ENCODE measurements at regions not wholly inside any gene's neighbourhood (a gene's known extent, or its start where the extent isn't known, plus 50 kb on each side); places are given as distances from the start of the nearest gene placed in this dataset.

DNA sequence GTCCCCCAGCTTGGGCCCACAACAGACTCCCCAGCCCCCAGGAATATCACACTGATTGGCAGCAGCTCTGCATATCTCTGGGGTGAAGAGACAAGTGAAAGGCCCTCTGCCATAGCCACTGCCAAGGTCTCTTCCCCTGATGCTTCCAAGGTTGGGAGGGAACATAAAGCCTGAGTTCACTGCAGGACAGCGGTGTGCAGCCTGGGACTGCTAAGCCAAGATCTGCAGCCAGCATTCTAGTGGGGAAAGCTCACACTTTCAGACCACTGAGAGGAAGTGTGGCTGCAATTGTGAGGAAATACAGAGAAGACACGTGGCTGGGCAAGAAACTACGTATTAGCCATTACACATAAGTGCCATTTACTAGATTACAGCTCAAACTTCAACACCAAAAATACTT, 100.7 kb downstream of the MAIP1 start:
- no peaks in the 10 kb centered on the region for H3K36me3 ChIP-seq (ENCODE audit: insufficient read depth, low read length, poor library complexity, severe bottlenecking)
- CTCF ChIA-PET, result no interaction called here
- DNase-seq (ENCODE audit: low spot score), result no peak
- intact Hi-C loops (cut with micrococcal nuclease; ENCODE audit: unreplicated experiment), result no loop called here
- H3K9me3 ChIP-seq (ENCODE audit: low read depth, low read length, poor library complexity, severe bottlenecking), result no peaks in the 10 kb centered on the region
- TF ChIP-seq, protein P1, sequence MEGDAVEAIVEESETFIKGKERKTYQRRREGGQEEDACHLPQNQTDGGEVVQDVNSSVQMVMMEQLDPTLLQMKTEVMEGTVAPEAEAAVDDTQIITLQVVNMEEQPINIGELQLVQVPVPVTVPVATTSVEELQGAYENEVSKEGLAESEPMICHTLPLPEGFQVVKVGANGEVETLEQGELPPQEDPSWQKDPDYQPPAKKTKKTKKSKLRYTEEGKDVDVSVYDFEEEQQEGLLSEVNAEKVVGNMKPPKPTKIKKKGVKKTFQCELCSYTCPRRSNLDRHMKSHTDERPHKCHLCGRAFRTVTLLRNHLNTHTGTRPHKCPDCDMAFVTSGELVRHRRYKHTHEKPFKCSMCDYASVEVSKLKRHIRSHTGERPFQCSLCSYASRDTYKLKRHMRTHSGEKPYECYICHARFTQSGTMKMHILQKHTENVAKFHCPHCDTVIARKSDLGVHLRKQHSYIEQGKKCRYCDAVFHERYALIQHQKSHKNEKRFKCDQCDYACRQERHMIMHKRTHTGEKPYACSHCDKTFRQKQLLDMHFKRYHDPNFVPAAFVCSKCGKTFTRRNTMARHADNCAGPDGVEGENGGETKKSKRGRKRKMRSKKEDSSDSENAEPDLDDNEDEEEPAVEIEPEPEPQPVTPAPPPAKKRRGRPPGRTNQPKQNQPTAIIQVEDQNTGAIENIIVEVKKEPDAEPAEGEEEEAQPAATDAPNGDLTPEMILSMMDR (conservative IDR thresholded peaks at IDR 0.05; ENCODE audit: low read depth, low read length), result no peak
- no peak for TF ChIP-seq EZH2 (IDR thresholded peaks at IDR 0.05; ENCODE audit: borderline replicate concordance, low read depth, low read length, poor library complexity, severe bottlenecking)
- no TSS peak for BruUV-seq (replicated peaks)
- no peaks in the 10 kb centered on the region for H3K27me3 ChIP-seq (replicated peaks; ENCODE audit: insufficient read depth, low read depth, low read length, poor library complexity)
- POLR2A ChIA-PET (ENCODE audit: low non-redundant PET), result no interaction called here
- H3K27ac ChIP-seq (ENCODE audit: low read depth, low read length, poor library complexity, severe bottlenecking), result no peak overlapping the region
- peaks cover 11% of the 10 kb centered on the region for H3K4me1 ChIP-seq (ENCODE audit: insufficient read depth, low read length, poor library complexity, severe bottlenecking)
- no peak overlapping the region for H3K4me3 ChIP-seq (ENCODE audit: low read depth, low read length, poor library complexity, severe bottlenecking)

- intact Hi-C loops (cut with micrococcal nuclease; ENCODE audit: unreplicated experiment), result no loop called here
- no peak overlapping the region for H3K27ac ChIP-seq (ENCODE audit: low read depth, low read length, poor library complexity, severe bottlenecking)
- no peak overlapping the region for H3K4me3 ChIP-seq (ENCODE audit: low read depth, low read length, poor library complexity, severe bottlenecking)
- no peaks in the 10 kb centered on the region for H3K4me1 ChIP-seq (ENCODE audit: insufficient read depth, low read length, poor library complexity, severe bottlenecking)
- no peak for DNase-seq (ENCODE audit: low spot score)
- ChIA-PET POLR2A (ENCODE audit: low non-redundant PET) (no interaction called here), CTCF (no interaction called here)
- TF ChIP-seq, protein P1 (conservative IDR thresholded peaks at IDR 0.05; ENCODE audit: low read depth, low read length), result no peak
- TF ChIP-seq EZH2 (IDR thresholded peaks at IDR 0.05; ENCODE audit: borderline replicate concordance, low read depth, low read length, poor library complexity, severe bottlenecking), result no peak
- H3K36me3 ChIP-seq (ENCODE audit: insufficient read depth, low read length, poor library complexity, severe bottlenecking), result no peaks in the 10 kb centered on the region
- BruUV-seq (replicated peaks), result no TSS peak
- H3K9me3 ChIP-seq (ENCODE audit: low read depth, low read length, poor library complexity, severe bottlenecking), result no peaks in the 10 kb centered on the region
- no peaks in the 10 kb centered on the region for H3K27me3 ChIP-seq (replicated peaks; ENCODE audit: insufficient read depth, low read depth, low read length, poor library complexity)
Observed at GRCh38 chr2:200063155-200063554, 107.8 kb downstream of the MAIP1 start.

DNA sequence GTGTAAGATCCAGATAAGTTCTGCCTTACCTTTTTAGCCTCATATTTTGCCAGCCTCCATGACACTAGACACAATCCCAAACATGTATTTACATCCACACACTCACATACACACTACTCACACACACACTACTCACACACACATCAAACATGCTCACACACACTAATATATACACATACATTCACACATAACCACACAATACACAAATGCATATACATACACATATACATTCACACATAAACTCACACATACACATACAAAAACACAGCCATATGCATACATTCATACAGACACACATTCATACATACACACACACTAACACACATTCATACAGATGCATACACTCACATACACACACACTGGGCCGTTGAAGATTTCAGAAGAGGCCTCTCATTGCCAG, 109.5 kb downstream of the MAIP1 start:
- intact Hi-C loops (cut with micrococcal nuclease; ENCODE audit: unreplicated experiment), result no loop called here
- POLR2A ChIA-PET (ENCODE audit: low non-redundant PET), result no interaction called here

More for the DNA sequence above, 109.5 kb downstream of the MAIP1 start:
- H3K9me3 ChIP-seq (ENCODE audit: low read depth, low read length, poor library complexity, severe bottlenecking), result no peaks in the 10 kb centered on the region
- no peaks in the 10 kb centered on the region for H3K4me1 ChIP-seq (ENCODE audit: insufficient read depth, low read length, poor library complexity, severe bottlenecking)
- no peak for DNase-seq (ENCODE audit: low spot score)
- BruUV-seq (replicated peaks), result no TSS peak
- no peaks in the 10 kb centered on the region for H3K27me3 ChIP-seq (replicated peaks; ENCODE audit: insufficient read depth, low read depth, low read length, poor library complexity)
- H3K36me3 ChIP-seq (ENCODE audit: insufficient read depth, low read length, poor library complexity, severe bottlenecking), result no peaks in the 10 kb centered on the region
- CTCF ChIA-PET, result no interaction called here
- no peak overlapping the region for H3K4me3 ChIP-seq (ENCODE audit: low read depth, low read length, poor library complexity, severe bottlenecking)
- no peak overlapping the region for H3K27ac ChIP-seq (ENCODE audit: low read depth, low read length, poor library complexity, severe bottlenecking)
- TF ChIP-seq, protein P1 (conservative IDR thresholded peaks at IDR 0.05; ENCODE audit: low read depth, low read length), result no peak
- no peak for TF ChIP-seq EZH2 (IDR thresholded peaks at IDR 0.05; ENCODE audit: borderline replicate concordance, low read depth, low read length, poor library complexity, severe bottlenecking)

Data from A673 (cell line).